Ishikawa (cell line): ENCODE measurements at regions not wholly inside any gene's neighbourhood (a gene's known extent, or its start where the extent isn't known, plus 50 kb on each side); places are given as distances from the start of the nearest gene placed in this dataset.

Experiments used
- CEBPB ChIP-seq: IDR thresholded peaks from 2 replicates; pipeline ENCODE4 v1.6.1; 2012
- CREB1 ChIP-seq: IDR thresholded peaks from 2 replicates; pipeline ENCODE4 v1.6.1; 2012; ENCODE audit warnings: low read depth
- EGR1 ChIP-seq: IDR thresholded peaks from 2 replicates; pipeline ENCODE4 v1.6.1; 2012
- EP300 ChIP-seq: IDR thresholded peaks from 2 replicates; pipeline ENCODE4 v1.6.1; 2012; ENCODE audit warnings: borderline replicate concordance
- FOXM1 ChIP-seq: IDR thresholded peaks from 2 replicates; pipeline ENCODE4 v1.6.1; 2012; ENCODE audit warnings: low read depth, borderline replicate concordance
- NFIC ChIP-seq: IDR thresholded peaks from 2 replicates; pipeline ENCODE4 v1.6.1; 2012
- RAD21 ChIP-seq: IDR thresholded peaks from 2 replicates; pipeline ENCODE4 v1.6.1; 2012; ENCODE audit warnings: low read depth
- TAF1 ChIP-seq: IDR thresholded peaks from 2 replicates; pipeline ENCODE4 v1.6.1; 2012; ENCODE audit warnings: low read depth, mild to moderate bottlenecking
- TCF12 ChIP-seq: IDR thresholded peaks from 2 replicates; pipeline ENCODE4 v1.6.1; 2012; ENCODE audit warnings: low read depth
- TEAD4 ChIP-seq: IDR thresholded peaks from 2 replicates; pipeline ENCODE4 v1.6.1; 2012
- YY1 ChIP-seq: IDR thresholded peaks from 2 replicates; pipeline ENCODE4 v1.6.1; 2012; ENCODE audit warnings: low read depth
- ZBTB7A ChIP-seq: IDR thresholded peaks from 2 replicates; pipeline ENCODE4 v1.6.1; 2012; ENCODE audit warnings: low read depth
- TF ChIP-seq, protein P1 (sequence below): IDR thresholded peaks from 2 replicates; pipeline ENCODE4 v1.6.1; 2012
- TF ChIP-seq, protein P2 (sequence below): IDR thresholded peaks from 2 replicates; pipeline ENCODE4 v1.6.1; 2012
- TF ChIP-seq, protein P3 (sequence below): IDR thresholded peaks from 2 replicates; pipeline ENCODE4 v1.6.1; 2012; ENCODE audit warnings: low read depth, mild to moderate bottlenecking

DNA sequence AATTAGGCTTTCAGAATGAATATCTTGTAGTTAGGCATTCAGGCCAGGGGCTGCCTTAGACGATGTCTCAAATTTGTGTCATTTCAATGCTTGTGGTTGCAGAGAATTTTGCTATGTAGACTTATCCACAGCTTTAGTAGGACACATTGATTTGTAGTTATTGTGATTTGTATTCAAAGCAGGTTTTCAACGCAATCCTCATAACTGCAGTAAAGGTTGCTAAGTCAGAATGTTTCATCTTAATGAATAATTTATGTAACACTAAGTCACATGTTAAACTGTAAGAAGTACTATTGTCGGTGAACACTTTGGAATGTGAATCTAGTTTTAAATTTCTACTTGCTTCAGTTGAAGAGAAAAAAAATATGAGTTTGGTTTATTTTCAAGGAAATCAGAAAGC lies 1117.2 kb upstream of the SPRY2 start:
- TF ChIP-seq ZBTB7A (no peak), EP300 (no peak), NFIC (no peak), CEBPB (no peak), CREB1 (no peak), TCF12 (no peak), TAF1 (no peak), YY1 (no peak), EGR1 (no peak), TEAD4 (no peak)
- TF ChIP-seq, protein P1, sequence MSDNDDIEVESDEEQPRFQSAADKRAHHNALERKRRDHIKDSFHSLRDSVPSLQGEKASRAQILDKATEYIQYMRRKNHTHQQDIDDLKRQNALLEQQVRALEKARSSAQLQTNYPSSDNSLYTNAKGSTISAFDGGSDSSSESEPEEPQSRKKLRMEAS = no peak
- TF ChIP-seq, protein P2, sequence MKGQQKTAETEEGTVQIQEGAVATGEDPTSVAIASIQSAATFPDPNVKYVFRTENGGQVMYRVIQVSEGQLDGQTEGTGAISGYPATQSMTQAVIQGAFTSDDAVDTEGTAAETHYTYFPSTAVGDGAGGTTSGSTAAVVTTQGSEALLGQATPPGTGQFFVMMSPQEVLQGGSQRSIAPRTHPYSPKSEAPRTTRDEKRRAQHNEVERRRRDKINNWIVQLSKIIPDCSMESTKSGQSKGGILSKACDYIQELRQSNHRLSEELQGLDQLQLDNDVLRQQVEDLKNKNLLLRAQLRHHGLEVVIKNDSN = no peak

DNA sequence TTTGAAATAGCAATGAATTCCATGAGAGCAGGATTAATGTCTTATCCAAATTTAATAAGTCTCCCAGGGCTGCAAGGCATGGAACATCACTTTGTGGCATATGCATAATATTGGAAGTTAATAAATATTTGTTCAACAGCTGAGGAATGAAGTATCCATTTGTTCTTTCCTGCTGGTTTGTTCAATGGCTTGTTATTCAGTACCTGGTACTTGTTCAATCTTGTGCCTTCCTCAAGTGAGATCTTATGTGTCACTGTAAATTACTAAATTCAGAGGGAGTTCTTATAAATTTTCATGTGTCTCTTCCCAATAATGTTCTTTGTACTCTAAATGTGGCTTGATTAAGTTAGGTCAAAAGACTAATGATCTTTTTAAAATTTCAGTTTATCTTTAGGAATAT lies 1105.5 kb upstream of the SPRY2 start:
- TF ChIP-seq TCF12 (no peak), TAF1 (no peak), ZBTB7A (no peak), EGR1 (no peak), CEBPB (no peak), TEAD4 (no peak), NFIC (no peak), EP300 (no peak), RAD21 (no peak), YY1 (no peak), FOXM1 (no peak), CREB1 (no peak)
- TF ChIP-seq, protein P2 = no peak
- TF ChIP-seq, protein P1 = no peak
- TF ChIP-seq, protein P3, sequence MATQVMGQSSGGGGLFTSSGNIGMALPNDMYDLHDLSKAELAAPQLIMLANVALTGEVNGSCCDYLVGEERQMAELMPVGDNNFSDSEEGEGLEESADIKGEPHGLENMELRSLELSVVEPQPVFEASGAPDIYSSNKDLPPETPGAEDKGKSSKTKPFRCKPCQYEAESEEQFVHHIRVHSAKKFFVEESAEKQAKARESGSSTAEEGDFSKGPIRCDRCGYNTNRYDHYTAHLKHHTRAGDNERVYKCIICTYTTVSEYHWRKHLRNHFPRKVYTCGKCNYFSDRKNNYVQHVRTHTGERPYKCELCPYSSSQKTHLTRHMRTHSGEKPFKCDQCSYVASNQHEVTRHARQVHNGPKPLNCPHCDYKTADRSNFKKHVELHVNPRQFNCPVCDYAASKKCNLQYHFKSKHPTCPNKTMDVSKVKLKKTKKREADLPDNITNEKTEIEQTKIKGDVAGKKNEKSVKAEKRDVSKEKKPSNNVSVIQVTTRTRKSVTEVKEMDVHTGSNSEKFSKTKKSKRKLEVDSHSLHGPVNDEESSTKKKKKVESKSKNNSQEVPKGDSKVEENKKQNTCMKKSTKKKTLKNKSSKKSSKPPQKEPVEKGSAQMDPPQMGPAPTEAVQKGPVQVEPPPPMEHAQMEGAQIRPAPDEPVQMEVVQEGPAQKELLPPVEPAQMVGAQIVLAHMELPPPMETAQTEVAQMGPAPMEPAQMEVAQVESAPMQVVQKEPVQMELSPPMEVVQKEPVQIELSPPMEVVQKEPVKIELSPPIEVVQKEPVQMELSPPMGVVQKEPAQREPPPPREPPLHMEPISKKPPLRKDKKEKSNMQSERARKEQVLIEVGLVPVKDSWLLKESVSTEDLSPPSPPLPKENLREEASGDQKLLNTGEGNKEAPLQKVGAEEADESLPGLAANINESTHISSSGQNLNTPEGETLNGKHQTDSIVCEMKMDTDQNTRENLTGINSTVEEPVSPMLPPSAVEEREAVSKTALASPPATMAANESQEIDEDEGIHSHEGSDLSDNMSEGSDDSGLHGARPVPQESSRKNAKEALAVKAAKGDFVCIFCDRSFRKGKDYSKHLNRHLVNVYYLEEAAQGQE = no peak

DNA sequence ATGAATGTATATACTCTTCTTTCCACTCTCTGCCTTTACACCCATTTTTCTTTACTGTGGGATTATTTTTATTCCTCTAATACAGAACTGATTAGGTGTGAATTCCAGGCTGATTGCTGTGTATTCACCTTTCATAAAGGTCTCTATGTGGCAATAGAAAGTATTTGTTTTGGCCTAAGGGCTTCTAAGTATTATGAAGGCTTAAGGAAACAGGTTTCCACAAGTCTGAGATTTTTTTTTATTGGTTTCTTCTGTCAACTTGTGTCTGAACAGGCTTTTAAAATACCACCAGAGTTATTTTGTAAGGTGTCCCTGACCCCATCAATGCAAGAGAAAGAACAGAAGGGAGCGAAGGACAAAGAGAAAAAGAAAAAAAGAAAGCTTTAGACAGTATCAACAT lies 1102.0 kb upstream of the SPRY2 start:
- TF ChIP-seq TEAD4 (no peak), TAF1 (no peak), FOXM1 (no peak), EP300 (no peak), RAD21 (no peak), CREB1 (no peak), CEBPB (no peak), YY1 (no peak), NFIC (no peak)
- TF ChIP-seq, protein P3 = no peak

DNA sequence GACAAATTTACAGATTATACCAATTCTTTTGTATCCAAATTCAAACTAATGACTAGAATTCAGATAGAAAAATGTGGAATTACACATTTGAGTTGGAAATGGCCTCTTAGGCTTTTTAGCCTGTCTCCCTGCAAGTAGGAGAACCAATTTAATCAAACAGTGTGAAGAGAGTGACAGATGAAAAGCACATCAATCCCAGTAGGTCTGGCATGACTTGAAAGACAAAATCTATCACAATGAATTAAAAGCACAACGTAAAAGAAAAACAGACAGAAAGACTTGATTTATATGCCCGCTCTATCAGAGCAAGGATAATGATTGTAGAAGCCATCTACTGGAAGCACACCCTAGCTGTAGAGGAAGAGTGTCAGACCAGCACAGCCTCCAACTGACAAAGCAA lies 1084.4 kb upstream of the SPRY2 start:
- TF ChIP-seq, protein P2 = no peak
- no peak for TF ChIP-seq FOXM1
- TF ChIP-seq EP300 = no peak
- TF ChIP-seq ZBTB7A = no peak
- no peak for TF ChIP-seq CREB1
- TF ChIP-seq EGR1 = no peak
- TF ChIP-seq TEAD4 = no peak
- TF ChIP-seq CEBPB = no peak

DNA sequence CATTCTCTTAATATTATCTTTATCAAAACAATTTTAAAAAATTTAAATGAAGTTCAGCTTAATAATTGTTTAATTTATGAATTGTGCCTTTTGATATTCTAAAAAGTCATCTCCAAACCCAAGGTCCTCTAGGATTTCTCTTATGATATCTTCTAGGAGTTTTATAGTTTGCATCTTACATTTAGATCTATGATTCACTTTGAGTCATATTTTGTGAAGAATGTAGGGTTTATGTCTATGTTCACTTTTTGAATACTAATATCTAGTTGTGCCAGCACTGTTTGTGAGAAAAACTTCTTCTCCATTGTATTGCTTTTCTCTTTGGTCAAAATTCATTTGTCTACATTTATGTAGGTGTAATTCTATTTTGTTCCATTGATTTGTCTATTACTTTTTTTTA lies 1068.4 kb upstream of the SPRY2 start:
- TF ChIP-seq RAD21 (no peak), ZBTB7A (no peak), EGR1 (no peak), YY1 (no peak), TAF1 (no peak)
- TF ChIP-seq, protein P3 = no peak
